ENCODE measurements at regions not wholly inside any gene's neighbourhood (a gene's known extent, or its start where the extent isn't known, plus 50 kb on each side); places are given as distances from the start of the nearest gene placed in this dataset.

DNA sequence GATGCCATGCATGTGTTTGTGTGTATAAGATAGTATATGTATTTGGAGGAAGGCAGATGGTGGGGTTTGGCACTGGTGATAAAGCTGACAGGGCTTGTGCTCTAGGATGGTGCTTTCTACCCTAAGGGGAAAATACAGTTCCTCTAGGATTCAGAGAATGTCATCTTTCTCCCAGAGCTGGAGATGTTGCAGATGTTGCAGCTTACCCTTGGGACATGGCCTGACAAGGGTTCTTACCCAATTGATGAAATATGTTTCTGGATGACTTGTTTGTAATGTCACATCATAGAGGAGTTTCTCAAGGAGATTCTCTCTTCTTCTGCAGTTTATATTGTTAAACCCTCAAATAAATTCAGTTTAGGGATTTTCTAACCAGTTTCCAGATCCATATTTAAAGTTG, 52.5 kb upstream of the PITX2 start:
- H3K27ac ChIP-seq, result no peak overlapping the region
- no peak for DNase-seq
- TF ChIP-seq, protein P1, sequence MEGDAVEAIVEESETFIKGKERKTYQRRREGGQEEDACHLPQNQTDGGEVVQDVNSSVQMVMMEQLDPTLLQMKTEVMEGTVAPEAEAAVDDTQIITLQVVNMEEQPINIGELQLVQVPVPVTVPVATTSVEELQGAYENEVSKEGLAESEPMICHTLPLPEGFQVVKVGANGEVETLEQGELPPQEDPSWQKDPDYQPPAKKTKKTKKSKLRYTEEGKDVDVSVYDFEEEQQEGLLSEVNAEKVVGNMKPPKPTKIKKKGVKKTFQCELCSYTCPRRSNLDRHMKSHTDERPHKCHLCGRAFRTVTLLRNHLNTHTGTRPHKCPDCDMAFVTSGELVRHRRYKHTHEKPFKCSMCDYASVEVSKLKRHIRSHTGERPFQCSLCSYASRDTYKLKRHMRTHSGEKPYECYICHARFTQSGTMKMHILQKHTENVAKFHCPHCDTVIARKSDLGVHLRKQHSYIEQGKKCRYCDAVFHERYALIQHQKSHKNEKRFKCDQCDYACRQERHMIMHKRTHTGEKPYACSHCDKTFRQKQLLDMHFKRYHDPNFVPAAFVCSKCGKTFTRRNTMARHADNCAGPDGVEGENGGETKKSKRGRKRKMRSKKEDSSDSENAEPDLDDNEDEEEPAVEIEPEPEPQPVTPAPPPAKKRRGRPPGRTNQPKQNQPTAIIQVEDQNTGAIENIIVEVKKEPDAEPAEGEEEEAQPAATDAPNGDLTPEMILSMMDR (IDR thresholded peaks at IDR 0.05; ENCODE audit: low read depth, low read length, missing control alignments), result no peak
- no peaks in the 10 kb centered on the region for H3K36me3 ChIP-seq (replicated peaks)
- H3K4me3 ChIP-seq (ENCODE audit: low read depth, low read length), result no peak overlapping the region
- in situ Hi-C loops (cut with HindIII; ENCODE audit: low pct_ligation_motif_present, low sequenced_read_pairs), result no loop called here
- H3K27me3 ChIP-seq (replicated peaks), result no peaks in the 10 kb centered on the region

DNA sequence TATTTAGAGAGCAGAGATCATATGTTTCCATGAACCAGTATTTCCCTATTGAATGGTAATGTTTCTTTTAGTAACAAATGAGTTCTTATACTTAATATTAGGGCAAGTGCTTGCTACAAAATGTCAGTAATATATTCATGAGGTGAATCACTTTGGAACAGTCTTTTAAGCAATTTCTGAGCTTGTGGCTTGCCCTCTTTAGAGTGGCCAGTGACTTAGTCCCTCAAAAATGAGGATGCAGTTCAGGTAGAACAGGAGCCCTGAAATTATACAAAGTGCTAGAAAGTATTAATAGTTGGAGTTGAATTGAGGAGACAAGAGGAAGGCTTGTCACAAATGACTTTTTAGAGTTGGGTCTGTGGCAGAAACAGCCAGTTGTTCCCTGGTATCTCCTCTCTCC, 53.4 kb upstream of the PITX2 start:
- Histone ChIP-seq H3K36me3 (replicated peaks) (no peaks in the 10 kb centered on the region), H3K27ac (no peak overlapping the region), H3K4me3 (ENCODE audit: low read depth, low read length) (no peak overlapping the region), H3K27me3 (replicated peaks) (no peaks in the 10 kb centered on the region)
- TF ChIP-seq, protein P1 (IDR thresholded peaks at IDR 0.05; ENCODE audit: low read depth, low read length, missing control alignments), result no peak
- DNase-seq, result no peak
- in situ Hi-C loops (cut with HindIII; ENCODE audit: low pct_ligation_motif_present, low sequenced_read_pairs), result no loop called here

DNA sequence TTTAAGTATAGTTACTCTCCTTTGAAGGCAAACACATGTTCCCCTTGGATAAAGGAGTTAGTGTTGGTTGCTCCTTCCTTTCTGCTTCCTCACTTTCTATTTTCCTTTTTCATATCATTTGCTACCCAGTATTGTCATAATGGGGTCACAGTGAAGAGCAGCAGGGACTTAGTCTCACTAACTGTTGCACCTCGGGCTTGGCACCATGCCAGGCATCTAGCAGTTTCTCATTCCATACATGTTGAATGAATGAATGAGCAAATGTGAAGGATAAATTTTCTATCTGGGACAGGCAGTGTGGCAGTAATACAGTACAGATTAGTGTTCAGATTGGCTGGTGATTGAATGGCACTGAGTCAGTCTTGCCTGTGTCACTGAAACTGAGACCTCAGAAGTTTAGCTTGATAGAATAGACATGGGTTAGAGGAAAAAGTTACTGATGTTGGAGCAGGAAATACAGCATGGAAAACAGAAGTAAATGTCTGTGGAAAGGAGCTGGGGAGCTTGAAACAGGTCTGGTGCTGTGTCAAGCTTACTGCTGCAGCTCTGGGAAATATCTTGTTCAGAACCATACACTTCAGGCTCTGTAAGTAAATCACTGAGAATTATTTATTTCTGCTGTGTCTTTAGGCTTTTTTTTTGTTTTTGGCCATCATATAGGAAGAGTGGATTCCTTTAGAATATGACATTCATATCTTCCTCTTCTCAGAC, 55.8 kb upstream of the PITX2 start:
- DNase-seq, result no peak
- in situ Hi-C loops (cut with HindIII; ENCODE audit: low pct_ligation_motif_present, low sequenced_read_pairs), result no loop called here
- Histone ChIP-seq H3K36me3 (replicated peaks) (no peaks in the 10 kb centered on the region), H3K27ac (no peak overlapping the region), H3K27me3 (replicated peaks) (no peaks in the 10 kb centered on the region), H3K4me3 (ENCODE audit: low read depth, low read length) (no peak overlapping the region)
- TF ChIP-seq, protein P1 (IDR thresholded peaks at IDR 0.05; ENCODE audit: low read depth, low read length, missing control alignments), result no peak

DNA sequence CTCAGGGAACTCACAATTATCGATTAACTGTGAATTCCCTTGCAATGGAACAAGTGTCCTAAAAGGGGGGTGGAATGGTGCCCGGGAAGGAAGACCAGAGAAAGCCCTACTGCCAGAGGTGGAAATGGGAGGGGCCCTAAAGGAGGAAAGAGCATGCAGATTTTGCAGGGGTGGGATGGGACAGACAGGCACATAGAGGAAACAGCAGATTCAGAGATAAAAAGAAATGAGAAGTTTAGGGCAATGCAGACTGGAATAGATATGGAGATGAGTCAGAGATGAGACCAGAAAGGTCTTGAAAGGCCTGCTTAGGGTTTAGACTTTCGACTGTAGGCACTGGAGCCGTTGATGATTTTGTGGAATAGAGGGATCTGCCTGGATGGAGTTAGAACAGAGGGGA, 57.4 kb upstream of the PITX2 start:
- no peak overlapping the region for H3K4me3 ChIP-seq (ENCODE audit: low read depth, low read length)
- no peak for DNase-seq
- H3K36me3 ChIP-seq (replicated peaks), result no peaks in the 10 kb centered on the region
- H3K27me3 ChIP-seq (replicated peaks), result no peaks in the 10 kb centered on the region
- H3K27ac ChIP-seq, result no peak overlapping the region
- TF ChIP-seq, protein P1 (IDR thresholded peaks at IDR 0.05; ENCODE audit: low read depth, low read length, missing control alignments), result no peak
- in situ Hi-C loops (cut with HindIII; ENCODE audit: low pct_ligation_motif_present, low sequenced_read_pairs), result no loop called here

DNA sequence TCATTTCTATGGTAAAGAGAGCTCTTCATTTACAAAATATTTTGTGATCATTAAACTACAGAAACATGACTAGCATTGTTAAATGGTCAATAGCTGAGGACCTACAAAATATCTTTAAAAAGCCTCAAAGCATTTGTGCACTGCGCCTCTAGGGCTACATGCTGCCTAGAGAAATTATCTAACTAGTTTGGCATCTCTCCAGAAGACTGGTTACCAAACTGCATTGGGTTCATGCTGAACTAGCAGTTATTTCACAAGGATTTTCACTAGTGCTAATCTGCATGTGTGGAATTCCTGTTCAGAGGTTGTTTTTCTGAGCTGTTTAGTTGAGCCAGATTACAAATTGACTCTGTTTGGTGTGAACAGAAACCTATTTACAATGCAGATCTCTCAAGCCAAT, 58.5 kb upstream of the PITX2 start:
- Histone ChIP-seq H3K4me3 (ENCODE audit: low read depth, low read length) (no peak overlapping the region), H3K36me3 (replicated peaks) (no peaks in the 10 kb centered on the region), H3K27ac (no peak overlapping the region), H3K27me3 (replicated peaks) (no peaks in the 10 kb centered on the region)
- in situ Hi-C loops (cut with HindIII; ENCODE audit: low pct_ligation_motif_present, low sequenced_read_pairs), result no loop called here
- DNase-seq, result no peak
- TF ChIP-seq, protein P1 (IDR thresholded peaks at IDR 0.05; ENCODE audit: low read depth, low read length, missing control alignments), result no peak

DNA sequence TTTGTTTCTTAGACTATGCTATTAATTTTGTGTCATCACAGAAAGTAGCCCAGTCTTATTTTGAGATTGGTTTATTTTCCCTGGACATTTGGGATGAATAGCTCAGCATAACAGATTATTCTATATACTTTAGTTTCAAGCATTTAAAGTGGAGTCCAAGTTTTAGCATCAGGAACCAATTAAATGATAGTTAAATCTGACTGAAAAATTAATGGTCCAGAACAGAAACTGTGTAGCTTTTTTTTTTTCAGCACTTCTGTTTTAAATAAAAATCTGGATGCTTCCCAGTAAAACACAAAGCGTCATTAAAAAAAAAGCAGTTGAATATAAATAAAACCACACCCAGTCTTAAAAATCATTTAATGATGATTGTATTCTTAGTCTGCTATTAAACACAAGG, 59.4 kb upstream of the PITX2 start:
- DNase-seq, result no peak
- H3K27ac ChIP-seq, result no peak overlapping the region

More for the DNA sequence above, 59.4 kb upstream of the PITX2 start:
- TF ChIP-seq, protein P1 (IDR thresholded peaks at IDR 0.05; ENCODE audit: low read depth, low read length, missing control alignments), result no peak
- Histone ChIP-seq H3K4me3 (ENCODE audit: low read depth, low read length) (no peak overlapping the region), H3K36me3 (replicated peaks) (no peaks in the 10 kb centered on the region), H3K27me3 (replicated peaks) (no peaks in the 10 kb centered on the region)
- in situ Hi-C loops (cut with HindIII; ENCODE audit: low pct_ligation_motif_present, low sequenced_read_pairs), result no loop called here

Measured in brain microvascular endothelial cell (primary cell).